ENCODE measurements at regions not wholly inside any gene's neighbourhood (a gene's known extent, or its start where the extent isn't known, plus 50 kb on each side); places are given as distances from the start of the nearest gene placed in this dataset.

DNA sequence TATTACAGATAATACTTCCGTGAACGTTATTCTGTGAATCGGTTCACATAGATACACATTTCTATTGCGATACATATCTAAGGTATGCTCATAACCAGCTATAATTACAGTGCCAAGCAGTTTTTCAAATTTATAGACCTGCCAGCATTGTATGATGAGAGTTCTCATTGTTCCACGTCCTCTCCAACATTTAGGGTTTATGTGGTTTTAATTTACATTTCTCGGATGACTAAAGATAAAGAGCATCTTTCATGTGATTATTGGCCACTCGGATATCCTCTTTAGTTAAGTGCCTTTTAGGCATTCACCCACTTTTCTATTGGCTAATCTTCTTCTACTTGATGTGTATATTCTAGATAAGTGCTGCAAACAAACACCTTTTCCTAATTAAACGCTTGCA, 134.7 kb upstream of the CCDC54 start:
- DNase-seq (ENCODE audit: low read depth, low spot score) = no peak

DNA sequence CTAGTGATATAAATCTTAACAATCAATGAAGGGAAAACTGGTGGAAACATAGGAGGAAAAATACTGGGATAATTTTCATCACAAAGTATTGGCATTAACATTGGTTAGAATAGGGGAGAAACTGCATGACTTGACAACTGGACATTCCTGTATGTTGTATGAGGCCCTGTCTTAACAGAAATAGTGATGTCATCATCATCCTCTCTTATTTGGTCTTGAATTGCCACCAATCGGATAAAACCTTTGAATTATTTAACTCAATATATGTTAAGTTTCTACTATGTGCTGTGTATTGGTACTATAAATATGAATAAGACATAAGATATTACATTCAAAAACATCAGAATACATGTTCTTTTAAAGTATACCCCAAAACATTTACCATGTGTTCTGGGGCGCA, 130.1 kb upstream of the CCDC54 start:
- no peak for DNase-seq (ENCODE audit: low read depth, low spot score)

DNA sequence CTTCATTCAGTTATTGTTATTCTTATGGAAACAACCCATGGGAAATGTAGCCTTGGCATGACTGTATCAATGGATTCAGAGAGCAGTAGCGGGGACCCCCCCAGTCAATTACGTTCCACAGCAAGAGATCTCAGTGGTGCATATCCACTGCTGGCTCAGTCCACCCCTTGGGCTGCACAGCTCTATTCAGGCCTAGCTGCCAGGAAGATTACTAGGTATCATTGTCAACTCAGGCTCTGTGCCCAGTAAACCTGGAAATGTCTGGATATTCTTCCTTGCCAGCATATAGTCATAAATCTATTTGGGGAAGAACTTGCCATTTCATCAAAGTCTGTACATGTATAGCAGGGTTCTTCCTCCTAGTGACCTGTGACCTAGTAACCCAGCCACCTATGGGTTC, 128.1 kb upstream of the CCDC54 start:
- no peak for DNase-seq (ENCODE audit: low read depth, low spot score)

DNA sequence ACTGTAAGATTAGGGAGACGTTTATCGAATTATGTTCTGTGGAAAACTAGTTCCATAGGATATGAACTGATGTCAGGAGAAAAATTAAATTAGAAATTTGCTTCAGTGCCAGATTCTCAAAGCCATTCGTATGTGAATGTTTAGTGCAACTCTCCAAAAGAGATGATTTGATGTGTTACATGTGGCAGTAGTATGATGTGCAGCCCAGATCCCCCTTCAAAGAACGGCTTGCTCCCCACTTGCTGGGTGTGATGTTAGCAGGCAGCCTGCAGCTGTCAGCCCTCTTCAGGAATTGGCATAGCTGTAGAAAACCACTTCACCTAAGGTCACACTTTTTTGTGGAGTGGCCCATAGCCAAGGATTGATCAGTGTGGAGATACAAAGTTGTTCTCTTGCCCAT, 127.0 kb upstream of the CCDC54 start:
- no peak for DNase-seq (ENCODE audit: low read depth, low spot score)

DNA sequence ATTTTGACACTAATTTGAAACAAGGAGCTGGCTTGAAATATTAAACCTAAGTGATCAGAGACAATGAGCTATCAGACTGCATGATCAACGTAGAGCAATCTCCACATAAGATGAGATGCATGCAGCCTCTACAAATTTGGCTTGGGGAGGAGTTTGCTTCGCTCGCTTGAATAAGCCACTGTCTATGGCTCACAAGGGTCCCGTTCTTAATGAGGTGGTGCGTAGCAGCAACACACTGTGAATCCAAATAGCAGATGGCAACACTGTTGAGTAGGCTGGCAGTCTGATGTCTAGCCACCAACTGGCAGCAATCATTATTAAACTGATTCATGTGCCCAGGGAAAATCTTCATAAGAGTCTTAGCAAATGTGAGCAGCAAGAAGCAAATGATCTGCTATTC, 125.4 kb upstream of the CCDC54 start:
- DNase-seq (ENCODE audit: low read depth, low spot score) = no peak

DNA sequence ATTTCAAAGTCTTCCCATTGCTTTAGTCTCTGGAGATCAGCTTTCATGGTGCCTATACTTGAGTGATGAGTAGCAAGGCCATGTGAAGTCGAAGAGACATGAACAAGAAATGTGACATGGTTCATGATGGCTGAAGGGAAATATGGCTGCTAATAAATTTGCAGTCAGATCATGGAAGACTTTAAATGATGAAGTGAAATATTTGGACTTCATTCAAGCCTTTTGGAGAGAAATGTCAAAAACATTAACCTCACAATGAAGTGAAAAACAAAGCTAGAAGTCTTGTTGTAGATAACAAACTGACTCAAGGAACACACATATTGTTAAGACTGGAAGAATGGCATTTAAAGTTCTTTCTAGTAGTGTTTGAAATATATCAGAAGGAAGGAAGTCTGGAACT, 120.3 kb upstream of the CCDC54 start:
- DNase-seq (ENCODE audit: low read depth, low spot score) = no peak

DNA sequence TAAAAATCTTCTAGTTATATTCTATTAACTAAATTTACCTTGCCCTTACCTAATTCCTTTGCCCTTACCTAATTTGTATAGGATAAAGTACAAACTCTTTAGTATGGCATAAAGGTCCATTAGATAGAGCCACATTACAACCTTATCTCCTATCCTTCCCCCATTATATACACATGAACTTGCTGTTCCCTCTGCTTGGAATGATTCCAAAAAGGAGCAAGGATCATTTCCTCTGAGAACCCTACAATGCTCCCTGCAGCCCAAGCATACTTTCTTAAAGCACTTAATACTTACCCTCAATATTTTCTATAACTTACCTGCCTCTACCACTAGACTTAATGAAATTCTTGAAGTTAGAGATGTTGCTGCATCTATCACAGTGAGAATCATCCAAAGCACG, 118.9 kb upstream of the CCDC54 start:
- DNase-seq (ENCODE audit: low read depth, low spot score) = no peak

DNA sequence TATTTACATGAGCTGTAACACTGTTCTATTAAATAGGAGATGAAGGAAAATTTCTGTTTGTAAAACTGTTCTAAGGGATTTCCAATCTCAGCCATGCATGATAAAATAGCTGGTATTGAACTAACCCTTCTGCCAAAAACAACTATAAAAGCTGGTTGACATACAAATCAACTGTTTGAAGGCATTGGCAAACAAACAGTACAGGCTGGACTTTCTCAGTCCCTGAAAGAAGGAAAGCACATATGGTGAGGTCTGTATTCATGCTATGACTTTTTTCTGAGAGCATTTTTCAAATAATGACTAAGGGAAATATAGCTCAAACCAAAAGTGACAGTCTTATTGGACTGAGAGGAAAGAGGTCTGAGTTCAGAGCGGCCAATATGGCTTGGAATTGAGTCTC, 117.0 kb upstream of the CCDC54 start:
- no peak for DNase-seq (ENCODE audit: low read depth, low spot score)

DNA sequence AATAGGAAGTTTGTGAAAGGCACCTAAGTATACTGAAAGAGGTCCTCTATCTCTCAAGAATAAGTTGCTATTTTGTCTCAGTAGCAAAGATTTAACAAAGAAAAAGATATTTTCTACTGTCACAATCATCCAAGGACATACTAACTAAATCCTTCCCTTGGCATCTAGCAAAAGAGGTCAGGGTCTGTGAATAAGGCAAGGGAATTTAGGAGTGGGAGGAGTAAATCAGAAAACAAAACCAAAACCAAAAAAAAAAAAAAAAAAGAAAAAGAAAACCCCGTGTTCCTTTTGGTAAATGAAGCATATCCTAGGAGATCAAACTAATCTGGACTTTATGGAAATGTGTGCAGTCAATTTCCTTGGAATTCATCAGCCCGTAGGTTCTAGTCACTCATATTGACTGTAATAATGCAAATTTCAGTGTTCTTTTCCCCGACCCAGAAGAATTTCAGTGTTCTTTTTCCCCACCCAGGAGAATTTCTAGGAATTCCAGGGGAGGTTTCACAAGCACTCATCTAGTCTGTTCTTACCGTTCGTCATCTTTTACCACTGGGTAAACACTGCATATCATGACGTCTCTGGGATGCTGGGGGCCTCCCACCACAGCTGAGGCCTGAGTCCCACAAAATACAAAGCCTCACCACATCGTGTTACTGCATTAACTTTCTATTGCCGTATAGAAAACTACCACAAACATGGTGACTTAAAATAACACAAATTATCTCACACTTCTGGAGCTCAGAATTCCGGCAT, 113.8 kb upstream of the CCDC54 start:
- no peak for DNase-seq (ENCODE audit: low read depth, low spot score)

DNA sequence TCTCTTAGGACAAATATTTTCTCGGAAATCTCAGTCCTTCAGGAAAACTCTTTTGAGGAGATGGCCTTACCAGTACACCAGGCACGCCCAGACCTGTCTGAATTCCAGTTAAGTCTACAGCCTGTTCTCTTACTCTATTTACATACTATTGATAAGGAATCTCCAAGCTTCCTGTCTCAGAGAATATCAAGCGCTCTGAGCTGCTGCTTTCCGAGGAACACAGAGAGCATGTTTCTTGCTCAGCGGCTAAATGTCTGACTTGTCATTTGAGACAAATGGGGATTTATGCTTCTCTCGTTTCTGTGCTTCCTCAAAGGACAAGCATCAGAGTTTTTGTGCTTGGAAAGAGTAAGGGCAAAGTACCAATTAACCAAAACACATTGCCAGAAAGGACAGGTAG, 112.4 kb upstream of the CCDC54 start:
- no peak for DNase-seq (ENCODE audit: low read depth, low spot score)

DNA sequence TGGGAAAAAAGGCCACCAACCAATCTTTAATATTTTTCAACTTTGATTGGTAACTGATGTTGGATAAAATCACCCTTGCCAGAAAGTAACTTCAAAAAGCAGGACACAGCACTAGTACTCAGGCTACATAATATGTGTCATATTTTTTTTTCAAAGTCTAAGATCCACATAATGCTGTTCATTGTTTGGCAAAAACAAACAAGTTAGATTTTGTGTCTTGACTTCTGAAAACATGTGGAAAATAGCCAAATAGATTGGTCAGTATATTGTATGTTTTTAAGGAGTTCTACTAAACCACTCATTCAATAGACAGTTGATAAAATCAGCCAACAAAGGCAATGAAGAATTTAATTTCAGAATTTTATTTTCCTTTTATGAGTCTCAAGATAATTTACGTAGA, 111.7 kb upstream of the CCDC54 start:
- no peak for DNase-seq (ENCODE audit: low read depth, low spot score)

DNA sequence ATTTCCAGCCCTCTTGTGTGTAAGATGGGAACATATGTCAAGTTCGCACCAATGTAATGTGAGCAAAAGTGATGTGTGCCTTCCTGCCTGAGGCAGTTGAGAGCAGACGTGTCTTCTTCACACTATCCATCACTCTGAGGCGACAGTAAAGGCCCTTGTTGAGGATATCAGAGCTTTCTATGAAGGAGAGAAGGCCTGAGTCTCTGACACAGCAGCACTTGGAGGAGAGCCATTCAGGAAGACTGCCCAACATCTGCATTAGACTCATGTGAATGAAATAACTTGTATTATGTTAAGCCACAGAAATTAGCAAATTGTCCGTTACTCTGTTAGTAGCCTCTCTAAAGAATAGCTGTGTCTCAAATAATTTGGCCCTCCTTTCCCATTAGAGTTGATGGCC, 108.8 kb upstream of the CCDC54 start:
- no peak for DNase-seq (ENCODE audit: low read depth, low spot score)

DNA sequence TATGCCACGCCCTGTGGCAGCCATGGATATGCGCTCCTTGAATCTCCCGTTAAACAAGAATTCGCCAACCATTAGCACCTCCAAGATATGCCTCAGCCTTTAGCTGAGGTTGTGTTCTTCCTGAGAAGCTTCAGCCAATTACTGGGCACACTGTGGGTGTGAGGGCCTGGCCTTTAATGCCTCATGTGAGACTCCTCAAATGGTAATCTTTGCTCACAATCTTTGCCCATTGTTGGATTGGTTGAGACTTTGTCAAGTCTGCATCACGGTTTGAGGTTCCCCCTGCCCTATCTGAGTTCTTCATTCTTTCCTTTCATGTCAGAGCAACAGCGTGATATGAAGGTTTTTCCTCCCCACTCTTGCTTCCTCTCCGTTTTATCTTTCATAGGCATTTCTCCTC, 108.1 kb upstream of the CCDC54 start:
- DNase-seq (ENCODE audit: low read depth, low spot score) = no peak

DNA sequence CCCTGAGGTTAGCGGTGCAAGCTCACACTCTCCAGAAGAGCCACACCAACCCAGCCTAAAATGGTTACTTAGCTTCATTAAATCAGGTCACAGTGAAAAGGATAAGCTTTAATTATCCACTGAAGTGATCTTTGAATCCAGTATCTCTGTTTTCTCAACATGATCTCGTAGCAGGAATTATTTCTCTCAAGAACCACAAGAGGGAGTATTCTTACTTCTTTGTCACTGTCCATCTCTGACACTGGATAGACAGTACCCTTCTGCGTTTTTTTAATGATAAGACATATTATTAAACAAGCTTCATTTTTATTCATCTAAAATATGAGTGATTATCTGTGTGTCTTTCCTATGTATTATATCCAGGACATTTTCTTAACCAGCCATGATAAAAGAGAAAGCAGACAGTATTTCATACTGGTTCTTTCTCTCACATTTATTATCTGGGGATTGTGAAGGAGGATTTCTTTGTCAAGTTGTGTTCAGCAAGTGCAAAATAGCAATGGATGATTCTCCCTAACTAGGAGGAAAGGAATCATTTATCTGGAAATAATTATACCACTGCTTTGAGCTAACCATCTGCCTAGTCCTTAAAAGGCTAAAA, 105.4 kb upstream of the CCDC54 start:
- DNase-seq (ENCODE audit: low read depth, low spot score) = no peak

DNA sequence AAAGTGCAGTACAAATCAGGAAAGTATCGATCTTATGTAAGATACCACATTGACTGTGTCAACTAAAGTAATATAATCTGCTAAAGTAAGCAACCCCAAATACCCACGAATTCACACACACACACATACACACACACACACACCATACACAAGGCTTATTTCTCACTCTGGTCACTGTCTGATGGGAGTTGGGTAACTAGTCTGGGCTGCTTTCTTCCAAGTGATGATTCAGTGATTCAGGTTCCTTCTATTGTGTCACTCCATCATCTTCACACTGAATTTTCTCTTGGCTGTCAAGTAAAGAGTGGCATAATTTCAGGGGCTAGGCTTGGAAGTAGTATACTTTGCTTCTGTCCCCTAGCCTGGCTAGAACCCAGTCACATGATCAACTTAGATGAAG, 104.8 kb upstream of the CCDC54 start:
- no peak for DNase-seq (ENCODE audit: low read depth, low spot score)

DNA sequence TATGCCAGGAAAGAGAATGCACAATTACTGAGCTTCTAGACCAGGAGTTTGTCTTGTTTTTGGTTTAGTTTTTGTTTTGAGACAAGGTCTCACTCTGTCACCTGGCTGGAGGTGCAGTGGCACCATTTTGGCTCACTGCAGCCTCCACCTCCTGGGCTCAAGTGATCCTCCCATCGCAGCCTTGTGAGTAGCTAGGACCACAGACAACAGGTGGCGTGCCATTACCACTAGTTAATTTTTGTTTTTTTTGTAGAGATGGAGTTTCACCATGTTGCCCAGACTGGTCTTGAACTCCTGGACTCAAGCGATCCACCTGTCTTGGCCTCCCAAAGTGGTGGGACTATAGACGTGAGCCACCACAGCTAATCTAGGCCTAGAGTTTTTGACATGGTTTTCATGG, 104.4 kb upstream of the CCDC54 start:
- no peak for DNase-seq (ENCODE audit: low read depth, low spot score)

DNA sequence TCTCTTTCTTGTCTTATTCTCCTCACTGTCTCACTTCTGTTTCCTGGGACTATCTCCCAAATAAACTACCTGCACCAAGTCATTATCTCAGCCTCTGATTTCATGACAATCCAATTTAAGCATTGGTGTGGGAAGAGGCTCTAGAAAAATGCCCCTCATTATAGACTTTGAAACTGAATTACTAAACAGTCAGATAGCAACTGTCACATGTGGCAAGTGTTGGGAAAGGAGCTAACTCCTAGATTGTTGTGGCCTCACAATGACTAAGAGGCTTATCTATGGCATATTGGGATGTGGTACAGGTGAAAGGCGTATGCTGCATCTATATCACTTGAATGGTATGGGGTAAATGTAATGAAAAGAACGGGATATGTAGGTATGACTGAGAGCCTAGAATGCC, 103.5 kb upstream of the CCDC54 start:
- DNase-seq (ENCODE audit: low read depth, low spot score) = no peak

DNA sequence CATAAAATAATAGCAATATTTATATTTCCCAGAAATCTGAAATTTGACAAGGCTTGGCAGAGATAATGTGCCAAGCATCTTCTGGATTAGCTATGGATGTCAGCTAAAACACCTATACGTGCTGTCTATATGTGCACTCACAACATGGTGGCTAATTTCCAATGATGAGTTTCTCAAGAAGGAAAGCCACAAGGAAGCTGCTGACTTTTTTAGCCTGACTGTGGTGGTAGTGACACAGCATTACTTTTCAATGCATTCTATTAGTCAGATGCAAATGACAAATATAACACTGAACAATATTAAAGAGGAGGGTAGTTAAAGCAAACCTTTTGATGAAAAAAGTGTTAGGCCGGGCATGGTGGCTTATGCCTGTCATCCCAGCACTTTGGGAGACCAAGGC, 101.7 kb upstream of the CCDC54 start:
- no peak for DNase-seq (ENCODE audit: low read depth, low spot score)

DNA sequence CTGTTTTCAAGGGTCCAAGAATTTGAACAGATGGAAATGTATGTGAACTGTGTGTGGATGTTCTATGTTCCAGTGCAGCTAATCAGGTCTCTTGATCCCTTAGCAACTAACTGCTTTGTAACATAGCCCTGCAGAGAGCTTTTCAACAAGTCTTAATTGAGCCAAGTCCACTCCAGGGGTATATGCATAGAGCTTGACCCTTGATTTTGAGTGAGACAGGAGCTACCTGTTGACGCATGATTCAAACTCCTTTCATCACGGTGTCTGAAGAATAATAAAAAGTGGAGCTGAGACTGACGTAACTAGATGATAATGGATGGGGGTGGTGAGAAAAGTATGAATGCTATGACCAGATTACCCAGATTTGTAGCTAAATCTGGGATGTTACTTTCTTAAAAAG, 93.3 kb upstream of the CCDC54 start:
- DNase-seq (ENCODE audit: low read depth, low spot score) = no peak

DNA sequence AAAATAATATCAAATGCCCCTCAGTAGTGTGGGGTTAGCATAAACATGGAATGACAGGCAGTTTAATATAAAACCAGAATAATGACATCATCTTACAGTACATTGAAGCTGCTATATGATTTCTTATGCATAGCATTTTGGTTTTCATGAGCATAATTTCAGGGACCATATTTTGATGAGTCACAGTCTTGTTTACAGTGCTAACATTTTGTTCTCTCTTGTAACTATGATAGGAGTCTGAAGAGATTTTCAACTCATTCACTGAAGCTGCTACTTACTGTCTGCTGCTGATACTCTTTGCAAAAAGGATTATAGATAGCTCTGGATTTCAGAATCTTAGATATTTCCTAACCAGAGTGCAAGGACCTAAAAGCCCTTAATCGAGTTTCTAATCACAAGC, 92.6 kb upstream of the CCDC54 start:
- no peak for DNase-seq (ENCODE audit: low read depth, low spot score)

DNA sequence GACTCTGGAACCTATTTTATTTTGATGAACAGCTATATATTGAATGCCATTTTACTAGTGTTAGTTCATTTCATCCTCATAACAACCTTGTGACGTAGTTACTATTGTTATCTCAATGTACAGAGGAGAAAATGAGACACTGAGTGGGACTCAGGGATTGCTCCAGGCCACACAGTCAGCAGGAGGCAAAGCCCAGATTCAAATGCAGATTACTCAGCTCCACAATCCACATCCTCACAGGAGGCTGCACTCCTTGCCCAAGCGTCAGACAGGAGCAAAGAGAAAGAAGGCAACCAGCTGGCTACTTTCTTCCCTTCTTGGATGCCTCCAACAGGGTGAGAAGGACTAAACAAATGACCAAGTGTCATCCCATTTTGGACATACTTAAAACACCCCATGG, 92.0 kb upstream of the CCDC54 start:
- no peak for DNase-seq (ENCODE audit: low read depth, low spot score)

DNA sequence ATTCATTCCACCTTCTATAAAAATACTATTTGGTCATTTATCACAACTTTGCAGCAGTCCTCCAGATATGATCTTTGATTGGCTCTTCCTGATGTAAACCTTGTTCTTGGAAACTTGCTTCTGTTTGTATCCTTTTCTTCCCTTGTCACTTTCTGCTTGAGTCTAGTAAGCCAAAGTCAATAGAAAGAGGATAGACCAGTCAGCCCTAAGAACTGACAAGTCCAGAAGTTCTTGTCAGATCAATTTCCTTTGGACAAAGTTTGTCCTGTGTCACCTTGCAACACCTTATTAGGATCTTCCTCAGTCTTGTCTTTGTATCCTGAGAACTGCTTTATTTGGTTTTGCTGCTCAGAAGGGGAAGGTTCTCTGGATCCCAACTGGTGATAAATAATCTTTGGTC, 87.9 kb upstream of the CCDC54 start:
- no peak for DNase-seq (ENCODE audit: low read depth, low spot score)

DNA sequence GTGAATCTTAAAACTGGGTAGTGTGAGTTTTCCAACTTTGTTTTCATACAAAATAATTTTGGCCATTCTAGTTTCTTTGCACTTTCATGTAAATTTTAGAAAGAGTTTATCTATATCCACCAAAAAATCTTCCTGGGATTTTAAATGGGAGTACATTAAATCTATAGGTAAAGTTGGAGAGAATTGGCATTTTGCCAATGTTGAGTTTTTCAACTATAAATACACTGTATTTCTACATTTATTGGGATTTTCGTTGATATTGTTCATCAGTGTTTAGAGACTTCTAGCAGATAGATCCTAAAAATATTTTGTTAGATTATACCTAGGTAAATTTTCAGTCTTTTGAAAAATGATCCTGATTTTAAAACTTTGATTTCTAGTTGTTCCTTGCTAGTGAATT, 83.1 kb upstream of the CCDC54 start:
- no peak for DNase-seq (ENCODE audit: low read depth, low spot score)

DNA sequence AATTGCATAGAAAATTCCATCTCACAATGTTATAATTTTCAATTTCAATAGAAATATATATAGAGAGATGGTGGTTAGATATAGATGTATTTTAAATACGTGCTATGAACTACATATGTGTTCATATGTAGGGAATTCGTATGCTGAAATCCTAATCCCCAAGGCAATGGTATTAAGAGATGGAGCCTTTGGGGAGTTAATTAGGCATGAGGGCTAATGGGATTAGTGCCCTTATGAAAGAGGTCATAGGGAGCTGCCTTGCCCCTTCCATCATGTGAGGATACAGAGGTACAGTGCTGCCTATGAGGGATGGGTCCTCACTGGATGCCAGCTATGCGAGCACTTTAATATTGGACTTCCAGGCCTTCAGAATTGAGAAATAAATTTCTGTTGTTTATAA, 79.6 kb upstream of the CCDC54 start:
- DNase-seq (ENCODE audit: low read depth, low spot score) = no peak

All from smooth muscle cell of the brain vasculature (primary cell).